RWPE1 (cell line): ENCODE measurements at regions not wholly inside any gene's neighbourhood (a gene's known extent, or its start where the extent isn't known, plus 50 kb on each side); places are given as distances from the start of the nearest gene placed in this dataset.
"Not testable (repeated sequence)": the region's sequence is repeated elsewhere in the genome, so short reads cannot be mapped to it uniquely, and the experiment has no call there.

Experiments used
- CTCF ChIA-PET: fragments of 350-600 bp; sonication (Branson Sonifier 250); formaldehyde crosslinking; extraction: SDS; loops from one replicate; lab custom pipeline; 2021; lab: Yijun Ruan, JAX
- POLR2A ChIA-PET: fragments of 400-600 bp; formaldehyde crosslinking; extraction: SDS; loops from one replicate; lab custom pipeline; 2020; ENCODE audit warnings: antibody characterized with exemption; ENCODE audit not compliant: low non-redundant PET; lab: Yijun Ruan, JAX
- DNase-seq: peaks from one replicate; pipeline ENCODE4 v3.0.0; 2012; ENCODE audit warnings: low spot score
- H3K27ac ChIP-seq: fragments of 450-650 bp; 2 replicates; pipeline ENCODE4 v1.5.1; 2017
- TF ChIP-seq, protein P1 (sequence below): fragments of 450-650 bp; conservative IDR thresholded peaks from 2 replicates; pipeline ENCODE4 v1.5.1; 2017; ENCODE audit warnings: low read depth, mild to moderate bottlenecking

DNA sequence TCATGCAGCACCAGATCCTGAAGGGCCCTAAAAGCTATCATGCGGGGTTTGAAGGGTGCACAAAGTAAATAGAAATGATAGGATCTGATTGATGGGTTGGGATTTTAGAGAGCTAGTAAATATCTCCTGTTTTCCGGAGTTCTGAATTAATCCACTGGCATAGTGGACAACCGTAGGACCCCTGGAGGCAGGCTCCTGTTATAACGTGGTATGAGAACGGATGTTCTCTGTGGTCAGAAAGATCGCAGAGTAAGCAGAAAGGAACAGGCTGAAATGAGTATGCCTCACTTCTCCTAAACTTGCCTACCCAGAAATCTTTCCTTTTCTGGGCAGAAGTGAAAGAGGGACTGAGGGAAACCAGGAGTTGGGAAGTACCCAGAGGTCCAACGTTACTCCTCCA is 470.8 kb downstream of the AJAP1 start:
- TF ChIP-seq, protein P1, sequence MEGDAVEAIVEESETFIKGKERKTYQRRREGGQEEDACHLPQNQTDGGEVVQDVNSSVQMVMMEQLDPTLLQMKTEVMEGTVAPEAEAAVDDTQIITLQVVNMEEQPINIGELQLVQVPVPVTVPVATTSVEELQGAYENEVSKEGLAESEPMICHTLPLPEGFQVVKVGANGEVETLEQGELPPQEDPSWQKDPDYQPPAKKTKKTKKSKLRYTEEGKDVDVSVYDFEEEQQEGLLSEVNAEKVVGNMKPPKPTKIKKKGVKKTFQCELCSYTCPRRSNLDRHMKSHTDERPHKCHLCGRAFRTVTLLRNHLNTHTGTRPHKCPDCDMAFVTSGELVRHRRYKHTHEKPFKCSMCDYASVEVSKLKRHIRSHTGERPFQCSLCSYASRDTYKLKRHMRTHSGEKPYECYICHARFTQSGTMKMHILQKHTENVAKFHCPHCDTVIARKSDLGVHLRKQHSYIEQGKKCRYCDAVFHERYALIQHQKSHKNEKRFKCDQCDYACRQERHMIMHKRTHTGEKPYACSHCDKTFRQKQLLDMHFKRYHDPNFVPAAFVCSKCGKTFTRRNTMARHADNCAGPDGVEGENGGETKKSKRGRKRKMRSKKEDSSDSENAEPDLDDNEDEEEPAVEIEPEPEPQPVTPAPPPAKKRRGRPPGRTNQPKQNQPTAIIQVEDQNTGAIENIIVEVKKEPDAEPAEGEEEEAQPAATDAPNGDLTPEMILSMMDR, result no peak
- no peak for DNase-seq
- CTCF ChIA-PET, result interaction anchor here (0.6 kb wide), 1 partner anchor 39 kb away, joined by 7 read pairs; no protein-coding TSS in a partner anchor
- H3K27ac ChIP-seq, result no peak overlapping the region
- POLR2A ChIA-PET, result no interaction called here

DNA sequence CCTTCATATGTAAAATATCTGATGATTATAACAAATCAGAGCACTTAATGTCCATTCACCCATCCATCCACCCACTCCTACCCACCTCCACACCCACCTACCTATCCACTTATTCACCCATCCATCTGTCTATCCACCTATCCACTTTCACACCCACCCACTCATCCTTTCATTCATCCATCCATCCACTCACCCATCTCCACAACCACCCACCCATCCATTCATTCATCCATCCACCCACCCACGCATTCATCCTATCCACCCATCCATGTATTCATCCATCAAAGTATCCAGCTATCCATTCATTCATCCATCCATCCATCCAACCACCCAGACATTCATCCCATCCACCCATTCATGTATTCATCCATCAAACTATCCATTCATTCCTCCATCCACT is 466.1 kb downstream of the AJAP1 start:
- ChIA-PET POLR2A (no interaction called here), CTCF (interaction anchor here (0.7 kb wide), 1 partner anchor 290 kb away, joined by 3 read pairs; no protein-coding TSS in a partner anchor)
- TF ChIP-seq, protein P1, result no peak
- H3K27ac ChIP-seq, result no peak overlapping the region
- DNase-seq, result no peak

- H3K27ac ChIP-seq, result no peak overlapping the region
- CTCF ChIA-PET, result no interaction called here
- POLR2A ChIA-PET, result no interaction called here
- DNase-seq, result no peak
- TF ChIP-seq, protein P1, result no peak
These were observed 465.2 kb downstream of the AJAP1 start for GRCh38 chr1:5119366-5120234.

DNA sequence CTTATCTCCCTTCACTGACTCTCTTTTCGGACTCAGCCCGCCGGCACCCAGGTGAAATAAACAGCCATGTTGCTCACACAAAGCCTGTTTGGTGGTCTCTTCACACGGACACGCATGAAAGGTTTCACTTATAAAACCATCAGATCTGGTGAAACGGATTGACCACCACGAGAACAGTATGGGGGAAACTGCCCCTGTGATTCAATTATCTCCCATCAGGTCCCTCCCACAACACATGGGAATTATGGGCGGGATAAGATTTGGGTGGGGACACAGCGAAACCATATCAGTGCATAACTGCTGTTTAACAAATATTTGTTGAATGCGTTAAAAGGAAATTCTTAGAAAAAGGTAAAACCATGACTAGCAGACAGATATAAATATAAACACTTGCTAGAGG is 464.4 kb downstream of the AJAP1 start:
- DNase-seq, POLR2A ChIA-PET, CTCF ChIA-PET, H3K27ac ChIP-seq: not testable (repeated sequence)

- DNase-seq, H3K27ac ChIP-seq, POLR2A ChIA-PET, CTCF ChIA-PET: not testable (repeated sequence)
These were observed 463.9 kb downstream of the AJAP1 start for GRCh38 chr1:5118292-5118691.

- TF ChIP-seq, protein P1, result no peak
- DNase-seq, result no peak
- POLR2A ChIA-PET, result no interaction called here
- CTCF ChIA-PET, result no interaction called here
- no peak overlapping the region for H3K27ac ChIP-seq
These were observed 457.2 kb downstream of the AJAP1 start for GRCh38 chr1:5111581-5111980.

- POLR2A ChIA-PET, result no interaction called here
- CTCF ChIA-PET, result interaction anchor here (0.5 to 0.6 kb wide), 2 partner anchors 175 to 1407 kb away, joined by 3 read pairs; no protein-coding TSS in a partner anchor
- no peak for DNase-seq
- TF ChIP-seq, protein P1, result no peak
- H3K27ac ChIP-seq, result no peak overlapping the region
These were observed 456.1 kb downstream of the AJAP1 start for GRCh38 chr1:5110508-5110907.
